GM23338 (cell line): ENCODE measurements at regions not wholly inside any gene's neighbourhood (a gene's known extent, or its start where the extent isn't known, plus 50 kb on each side); places are given as distances from the start of the nearest gene placed in this dataset.

Experiments used
- ATAC-seq: fragments of 200-7000 bp; cut with Tn5 transposase; 3 replicates; pipeline ENCODE4 v1.9.1; 2020
- DNase-seq: peaks from one replicate; pipeline ENCODE4 v3.0.0-alpha.2; 2015; ENCODE audit warnings: low spot score
- H2AFZ ChIP-seq: fragments of 200-600 bp; sonication (generic); 2 replicates; pipeline ENCODE4 v1.8.0; 2016; ENCODE audit warnings: antibody characterized with exemption, mild to moderate bottlenecking, moderate library complexity
- H3F3A ChIP-seq: fragments of 200-600 bp; sonication (generic); replicated peaks from 2 replicates; pipeline ENCODE4 v1.8.0; 2017; ENCODE audit warnings: antibody characterized with exemption, mixed run types, low read depth
- H3K27ac ChIP-seq: fragments of 200-600 bp; sonication (generic); 2 replicates; pipeline ENCODE4 v1.6.1; 2016; ENCODE audit warnings: low read depth
- H3K27me3 ChIP-seq: fragments of 200-600 bp; sonication (generic); 2 replicates; pipeline ENCODE4 v1.8.0; 2016; ENCODE audit warnings: mild to moderate bottlenecking, mixed run types, moderate library complexity; ENCODE audit not compliant: insufficient read depth
- H3K36me3 ChIP-seq: fragments of 200-600 bp; sonication (generic); 2 replicates; pipeline ENCODE4 v1.8.0; 2016; ENCODE audit warnings: mild to moderate bottlenecking; ENCODE audit not compliant: insufficient read depth
- H3K4me1 ChIP-seq: fragments of 200-600 bp; sonication (generic); 2 replicates; pipeline ENCODE4 v1.8.0; 2016; ENCODE audit warnings: mild to moderate bottlenecking, moderate library complexity; ENCODE audit not compliant: insufficient read depth
- H3K4me2 ChIP-seq: fragments of 200-600 bp; sonication (generic); 2 replicates; pipeline ENCODE4 v1.7.1; 2017; ENCODE audit warnings: mixed run types
- H3K4me3 ChIP-seq: fragments of 200-600 bp; sonication (generic); 2 replicates; pipeline ENCODE4 v1.6.1; 2016; ENCODE audit warnings: mixed run types
- H3K79me2 ChIP-seq: fragments of 200-600 bp; sonication (generic); replicated peaks from 2 replicates; pipeline ENCODE4 v1.8.0; 2017; ENCODE audit warnings: mild to moderate bottlenecking; ENCODE audit not compliant: insufficient read depth
- H3K9me2 ChIP-seq: fragments of 200-600 bp; sonication (generic); 2 replicates; pipeline ENCODE4 v1.8.0; 2017; ENCODE audit not compliant: insufficient read depth
- H4K20me1 ChIP-seq: fragments of 200-600 bp; sonication (generic); replicated peaks from 2 replicates; pipeline ENCODE4 v1.8.0; 2017; ENCODE audit warnings: mild to moderate bottlenecking; ENCODE audit not compliant: insufficient read depth
- H3K27ac Mint-ChIP-seq: 2 replicates; pipeline ENCODE4 v1.8.0; 2020; ENCODE audit warnings: inconsistent platforms, mild to moderate bottlenecking, moderate library complexity, mixed read lengths
- H3K27me3 Mint-ChIP-seq: 3 replicates; pipeline ENCODE4 v1.8.0; 2022; ENCODE audit warnings: low read depth, mild to moderate bottlenecking, moderate library complexity, mixed read lengths, inconsistent platforms; ENCODE audit not compliant: insufficient read depth, poor library complexity
- H3K36me3 Mint-ChIP-seq: 3 replicates; pipeline ENCODE4 v1.8.0; 2021; ENCODE audit warnings: low read depth, mild to moderate bottlenecking, inconsistent platforms, moderate library complexity, mixed read lengths
- H3K4me1 Mint-ChIP-seq: 3 replicates; pipeline ENCODE4 v1.8.0; 2020; ENCODE audit warnings: mild to moderate bottlenecking, inconsistent platforms, mixed read lengths
- H3K4me3 Mint-ChIP-seq: 3 replicates; pipeline ENCODE4 v1.8.0; 2021; ENCODE audit warnings: moderate library complexity, mild to moderate bottlenecking, inconsistent platforms, mixed read lengths
- H3K9me3 Mint-ChIP-seq: 3 replicates; pipeline ENCODE4 v1.8.0; 2020; ENCODE audit warnings: moderate library complexity, mild to moderate bottlenecking, inconsistent platforms, mixed read lengths
- CREB1 ChIP-seq: fragments of 250-450 bp; sonication (Bioruptor Pico); IDR thresholded peaks from 2 replicates; pipeline ENCODE4 v1.5.0; 2020; ENCODE audit warnings: low read depth, mild to moderate bottlenecking, moderate library complexity
- CTCF ChIP-seq, 2 experiments: fragments of 200-600 bp in 1 of 2; sonication (generic) in 1 of 2; conservative IDR thresholded peaks; 2 replicates each; pipeline versions ENCODE4 v1.5.1 to v1.6.1; 2016 to 2017; ENCODE audit warnings: antibody characterized with exemption in 2 of 2, low read depth in 2 of 2, mild to moderate bottlenecking in 2 of 2, moderate library complexity in 1 of 2
- EZH2 ChIP-seq: fragments of 200-600 bp; sonication (generic); IDR thresholded peaks from one replicate; pipeline ENCODE4 v1.8.0; 2017; ENCODE audit warnings: antibody characterized with exemption, mild to moderate bottlenecking, low read depth; ENCODE audit not compliant: unreplicated experiment
- EZH2phosphoT487 ChIP-seq: fragments of 200-600 bp; sonication (generic); IDR thresholded peaks from one replicate; pipeline ENCODE4 v1.8.1; 2018; ENCODE audit warnings: antibody characterized with exemption; ENCODE audit not compliant: unreplicated experiment
- JUNB ChIP-seq: IDR thresholded peaks from one replicate; pipeline ENCODE4 v1.6.1; 2016; ENCODE audit warnings: antibody characterized with exemption; ENCODE audit not compliant: unreplicated experiment
- NANOG ChIP-seq: IDR thresholded peaks from 2 replicates; pipeline ENCODE4 v1.6.1; 2016; ENCODE audit warnings: antibody characterized with exemption, borderline replicate concordance
- REST ChIP-seq: IDR thresholded peaks from one replicate; pipeline ENCODE4 v1.6.1; 2018; ENCODE audit warnings: antibody characterized with exemption; ENCODE audit not compliant: unreplicated experiment
- STAT1 ChIP-seq: IDR thresholded peaks from one replicate; pipeline ENCODE4 v1.6.1; 2016; ENCODE audit warnings: antibody characterized with exemption; ENCODE audit not compliant: unreplicated experiment
- ZNF114 ChIP-seq: fragments of 250-450 bp; sonication (Bioruptor Pico); IDR thresholded peaks from 2 replicates; pipeline ENCODE4 v1.5.0; 2020; ENCODE audit warnings: mild to moderate bottlenecking, moderate library complexity
- ZNF331 ChIP-seq: fragments of 250-450 bp; sonication (Bioruptor Pico); IDR thresholded peaks from 2 replicates; pipeline ENCODE4 v1.5.0; 2020; ENCODE audit warnings: low read depth, mild to moderate bottlenecking, moderate library complexity
- TF ChIP-seq, protein P1 (sequence below): IDR thresholded peaks from 2 replicates; pipeline ENCODE4 v1.6.1; 2016; ENCODE audit warnings: antibody characterized with exemption

GRCh38 chr6:23524548-23524947 is 601.5 kb upstream of the NRSN1 start:
- TF ChIP-seq CREB1 (CRISPR knock-in tag) (no peak), JUNB (no peak), STAT1 (no peak), CTCF (conservative IDR thresholded peaks at IDR 0.05; ENCODE audit: low read depth in 2 of 2) (no peak), REST (no peak)
- TF ChIP-seq, protein P1, sequence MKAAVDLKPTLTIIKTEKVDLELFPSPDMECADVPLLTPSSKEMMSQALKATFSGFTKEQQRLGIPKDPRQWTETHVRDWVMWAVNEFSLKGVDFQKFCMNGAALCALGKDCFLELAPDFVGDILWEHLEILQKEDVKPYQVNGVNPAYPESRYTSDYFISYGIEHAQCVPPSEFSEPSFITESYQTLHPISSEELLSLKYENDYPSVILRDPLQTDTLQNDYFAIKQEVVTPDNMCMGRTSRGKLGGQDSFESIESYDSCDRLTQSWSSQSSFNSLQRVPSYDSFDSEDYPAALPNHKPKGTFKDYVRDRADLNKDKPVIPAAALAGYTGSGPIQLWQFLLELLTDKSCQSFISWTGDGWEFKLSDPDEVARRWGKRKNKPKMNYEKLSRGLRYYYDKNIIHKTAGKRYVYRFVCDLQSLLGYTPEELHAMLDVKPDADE, result no peak
- DNase-seq, result no peak
- Histone ChIP-seq H3K9me2 (no peaks in the 10 kb centered on the region), H4K20me1 (no peaks in the 10 kb centered on the region), H3K36me3 (no peaks in the 10 kb centered on the region), H3K27me3 (no peaks in the 10 kb centered on the region), H3F3A (no peaks in the 10 kb centered on the region), H3K4me3 (no peak overlapping the region), H3K4me1 (peaks cover 15% of the 10 kb centered on the region; the same call in 1 of the 2 replicates), H3K4me2 (no peak overlapping the region), H2AFZ (peak overlapping the region; percentile 56; the same call in 1 of the 2 replicates), H3K27ac (no peak overlapping the region), H3K79me2 (no peaks in the 10 kb centered on the region)
- H3K36me3 Mint-ChIP-seq, result no peaks in the 10 kb centered on the region
- 0 out of 3 replicates have a peak, but pooled peaks cover 4% of the 10 kb centered on the region for H3K9me3 Mint-ChIP-seq
- no peak overlapping the region for H3K4me3 Mint-ChIP-seq
- peaks cover 15% of the 10 kb centered on the region; the same call in 2 of the 3 replicates for H3K4me1 Mint-ChIP-seq
- no peak for ATAC-seq
- H3K27me3 Mint-ChIP-seq, result no peaks in the 10 kb centered on the region
- H3K27ac Mint-ChIP-seq, result no peak overlapping the region

DNA sequence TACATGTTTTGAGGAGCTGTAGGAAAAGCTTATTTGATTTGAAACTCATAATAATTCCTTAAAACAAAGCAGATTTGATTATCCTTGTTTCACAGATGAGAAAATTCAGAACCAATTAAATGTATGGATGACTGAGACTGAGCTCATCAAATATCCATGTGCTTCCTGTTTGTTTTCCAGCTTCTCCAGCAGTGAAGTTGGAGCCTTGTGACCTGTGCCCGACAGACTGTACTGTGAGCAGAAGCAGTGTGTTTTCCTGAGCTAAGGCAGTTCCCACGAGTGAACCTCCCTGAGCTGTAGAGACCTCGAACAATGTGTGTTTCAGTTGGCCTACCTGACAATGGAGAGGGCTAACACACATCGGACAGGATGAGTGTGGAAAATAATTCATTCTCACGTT is 599.5 kb upstream of the NRSN1 start:
- no peaks in the 10 kb centered on the region for H3F3A ChIP-seq
- H3K27ac ChIP-seq, result no peak overlapping the region
- no peak overlapping the region for H3K27ac Mint-ChIP-seq
- ATAC-seq, result no peak
- peaks cover 6% of the 10 kb centered on the region for H3K9me2 ChIP-seq
- H3K79me2 ChIP-seq, result no peaks in the 10 kb centered on the region
- no peak for DNase-seq
- H3K27me3 ChIP-seq, result no peaks in the 10 kb centered on the region
- peaks cover 15% of the 10 kb centered on the region; the same call in 1 of the 2 replicates for H3K4me1 ChIP-seq
- H3K9me3 Mint-ChIP-seq, result 0 out of 3 replicates have a peak, but pooled peaks cover 4% of the 10 kb centered on the region
- H3K4me2 ChIP-seq, result no peak overlapping the region
- H3K27me3 Mint-ChIP-seq, result no peaks in the 10 kb centered on the region
- H3K36me3 ChIP-seq, result no peaks in the 10 kb centered on the region
- H3K4me3 ChIP-seq, result no peak overlapping the region
- no peak overlapping the region for H3K4me3 Mint-ChIP-seq
- no peaks in the 10 kb centered on the region for H4K20me1 ChIP-seq
- peaks cover 11% of the 10 kb centered on the region; the same call in 2 of the 3 replicates for H3K4me1 Mint-ChIP-seq
- H2AFZ ChIP-seq, result no peak overlapping the region
- no peaks in the 10 kb centered on the region for H3K36me3 Mint-ChIP-seq
- TF ChIP-seq EZH2 (no peak), EZH2phosphoT487 (no peak), NANOG (no peak), ZNF114 (no peak), JUNB (no peak), CREB1 (CRISPR knock-in tag) (no peak), STAT1 (no peak), REST (no peak), ZNF331 (no peak), CTCF (conservative IDR thresholded peaks at IDR 0.05; ENCODE audit: low read depth in 2 of 2) (no peak)
